Endothelial cell of umbilical vein (primary cell): ENCODE measurements at regions not wholly inside any gene's neighbourhood (a gene's known extent, or its start where the extent isn't known, plus 50 kb on each side); places are given as distances from the start of the nearest gene placed in this dataset.

Experiments used
- BruUV-seq: library from RNA; stranded (reverse); fragments of 400-500 nt; replicated peaks from 2 replicates; lab custom pipeline; 2021; lab: Mats Ljungman, UMichigan
- CTCF ChIA-PET: fragments of 300-600, 350-600 bp; sonication (Branson Sonifier 250); formaldehyde crosslinking; loops from one replicate; lab custom pipeline; 2021; ENCODE audit warnings: antibody characterized with exemption, inconsistent platforms; lab: Charles Lee
- POLR2A ChIA-PET: fragments of 300-600, 350-600 bp; sonication (Branson Sonifier 250); formaldehyde crosslinking; loops from one replicate; lab custom pipeline; 2021; ENCODE audit warnings: antibody characterized with exemption, inconsistent platforms; lab: Charles Lee
- DNase-seq: peaks from one replicate; pipeline ENCODE4 v3.0.0-alpha.2; 2011; ENCODE audit warnings: low read depth, low spot score
- FAIRE-seq: peaks from 2 replicates; lab custom pipeline; 2011; peaks lifted over from hg19 to GRCh38; lab: Jason Lieb, UNC
- H2AFZ ChIP-seq: 2 replicates; pipeline ENCODE4 v1.6.0; 2012; ENCODE audit warnings: low read depth, low read length, control low read depth, inconsistent platforms
- H3K27ac ChIP-seq: 2 replicates; pipeline ENCODE4 v1.5.1; 2011; ENCODE audit warnings: low read depth, mild to moderate bottlenecking, control low read depth, low read length, moderate library complexity; ENCODE audit not compliant: insufficient read depth
- H3K27me3 ChIP-seq, 2 experiments: 2 replicates each; pipeline versions ENCODE4 v1.6.0 to v1.6.1; 2011; ENCODE audit warnings: low read length in 2 of 2, mixed read lengths in 1 of 2; ENCODE audit not compliant: control insufficient read depth in 2 of 2, insufficient read depth in 2 of 2
- H3K36me3 ChIP-seq, 2 experiments: 2 replicates in 1 of 2; 3 replicates in 1 of 2; pipeline ENCODE4 v1.5.1; 2011; ENCODE audit warnings: low read length in 2 of 2, mild to moderate bottlenecking in 1 of 2, moderate library complexity in 1 of 2; ENCODE audit not compliant: control insufficient read depth in 2 of 2, insufficient read depth in 2 of 2; ENCODE audit errors: extremely low read depth in 1 of 2
- H3K4me1 ChIP-seq: 3 replicates; pipeline ENCODE4 v1.5.1; 2011; ENCODE audit warnings: mild to moderate bottlenecking, low read length; ENCODE audit not compliant: control insufficient read depth, insufficient read depth; ENCODE audit errors: extremely low read depth
- H3K4me2 ChIP-seq: 2 replicates; pipeline ENCODE4 v1.6.1; 2011; ENCODE audit warnings: low read length, control low read depth, mixed read lengths; ENCODE audit not compliant: insufficient read depth
- H3K4me3 ChIP-seq, 3 experiments: fragments of 200-600 bp in 1 of 3; sonication (generic), shearing (Covaris generic) in 1 of 3; replicated peaks in 1 of 3; 2 replicates each; pipeline ENCODE4 v1.5.1; 2011 to 2016; ENCODE audit warnings: control low read depth in 3 of 3, low read length in 3 of 3, mild to moderate bottlenecking in 2 of 3, inconsistent platforms in 1 of 3, low read depth in 1 of 3, moderate library complexity in 1 of 3; ENCODE audit not compliant: insufficient read depth in 1 of 3
- H3K79me2 ChIP-seq: 2 replicates; pipeline ENCODE4 v1.6.0; 2012; ENCODE audit warnings: low read length, inconsistent platforms; ENCODE audit not compliant: control insufficient read depth, insufficient read depth
- H3K9ac ChIP-seq: replicated peaks from 2 replicates; pipeline ENCODE3; 2011; ENCODE audit warnings: low read length, control low read depth; ENCODE audit not compliant: insufficient read depth; ENCODE audit errors: extremely low read depth
- H3K9me1 ChIP-seq: replicated peaks from 3 replicates; pipeline ENCODE4 v1.6.0; 2011; ENCODE audit warnings: mild to moderate bottlenecking, low read length; ENCODE audit not compliant: control insufficient read depth, insufficient read depth; ENCODE audit errors: extremely low read depth
- H3K9me3 ChIP-seq: replicated peaks from 2 replicates; pipeline ENCODE4 v1.5.1; 2012; ENCODE audit warnings: low read length, inconsistent platforms; ENCODE audit not compliant: control insufficient read depth, insufficient read depth
- H4K20me1 ChIP-seq: replicated peaks from 2 replicates; pipeline ENCODE3; 2011; ENCODE audit warnings: mild to moderate bottlenecking, low read length; ENCODE audit not compliant: control insufficient read depth, insufficient read depth; ENCODE audit errors: extremely low read depth
- CTCF ChIP-seq, 2 donors: IDR thresholded peaks; 1 replicate in 1 of 2; 2 replicates in 1 of 2; pipeline ENCODE4 v1.5.1; 2011; ENCODE audit warnings: low read length in 2 of 2, mild to moderate bottlenecking in 2 of 2, moderate library complexity in 2 of 2, control low read depth in 1 of 2, inconsistent platforms in 1 of 2, low read depth in 1 of 2; ENCODE audit not compliant: insufficient read depth in 1 of 2; ENCODE audit errors: extremely low read depth in 1 of 2
- EZH2 ChIP-seq: IDR thresholded peaks from 2 replicates; pipeline ENCODE4 v1.6.1; 2012; ENCODE audit warnings: borderline replicate concordance, low read depth, mild to moderate bottlenecking, moderate library complexity, low read length, inconsistent platforms; ENCODE audit not compliant: severe bottlenecking
- FOS ChIP-seq: IDR thresholded peaks from 2 replicates; pipeline ENCODE4 v1.6.1; 2011; ENCODE audit warnings: mild to moderate bottlenecking, low read length, moderate library complexity, borderline replicate concordance; ENCODE audit not compliant: insufficient read depth
- GATA2 ChIP-seq: IDR thresholded peaks from 2 replicates; pipeline ENCODE4 v1.7.0; 2011; ENCODE audit warnings: low read depth, mild to moderate bottlenecking, moderate library complexity, mixed read lengths, low read length; ENCODE audit not compliant: insufficient read length, insufficient read depth
- JUN ChIP-seq: IDR thresholded peaks from 2 replicates; pipeline ENCODE4 v1.6.1; 2011; ENCODE audit warnings: borderline replicate concordance, low read depth; ENCODE audit not compliant: insufficient read length, insufficient read depth
- MAX ChIP-seq: IDR thresholded peaks from 2 replicates; pipeline ENCODE4 v1.6.1; 2011; ENCODE audit not compliant: insufficient read depth, insufficient read length
- MYC ChIP-seq: IDR thresholded peaks from one replicate; pipeline ENCODE4 v1.6.1; 2011; ENCODE audit warnings: mild to moderate bottlenecking, low read depth, low read length
- POLR2A ChIP-seq: IDR thresholded peaks from 2 replicates; pipeline ENCODE4 v1.6.1; 2012; ENCODE audit warnings: low read depth, mild to moderate bottlenecking, control low read depth, low read length
- POLR2AphosphoS5 ChIP-seq: IDR thresholded peaks from 2 replicates; pipeline ENCODE4 v1.6.1; 2012; ENCODE audit warnings: low read depth, mild to moderate bottlenecking, control low read depth, low read length, moderate library complexity; ENCODE audit not compliant: insufficient read depth
- dilution Hi-C: fragments of 300-500 bp; cut with MboI; formaldehyde crosslinking; loops from one replicate; pipeline ENCODE4 v1.15.0; 2019; ENCODE audit warnings: low sequenced_read_pairs; ENCODE audit not compliant: extremely low pct_ligation_motif_present
- intact Hi-C: fragments of 100-400 bp; cut with micrococcal nuclease; formaldehyde crosslinking; loops from one replicate; pipeline ENCODE4 v1.10.0; 2022

GRCh38 chr7:19203686-19204085, 58.5 kb upstream of the FERD3L start:
- Histone ChIP-seq H3K27ac (no peak overlapping the region), H2AFZ (no peak overlapping the region), H3K36me3 (no peaks in the 10 kb centered on the region), H3K4me2 (no peak overlapping the region), H3K9ac (no peak overlapping the region), H3K4me1 (no peaks in the 10 kb centered on the region), H3K9me1 (no peaks in the 10 kb centered on the region), H3K27me3 (no peaks in the 10 kb centered on the region), H3K9me3 (no peaks in the 10 kb centered on the region), H3K4me3 (no peak overlapping the region), H3K79me2 (no peaks in the 10 kb centered on the region), H4K20me1 (no peaks in the 10 kb centered on the region)
- intact Hi-C loops = no loop called here
- ChIA-PET CTCF (interaction anchor here (0.6 kb wide), 1 partner anchor 395 kb away, joined by 3 read pairs; no protein-coding TSS in a partner anchor), POLR2A (no interaction called here)
- DNase-seq (no peak), FAIRE-seq (no peak)
- TF ChIP-seq MAX = no peak
- no peak for TF ChIP-seq CTCF (IDR thresholded peaks at IDR 0.05; ENCODE audit: extremely low read depth in 1 of 2, insufficient read depth in 1 of 2, low read depth in 1 of 2, low read length in 2 of 2)
- no TSS peak for BruUV-seq
- dilution Hi-C loops = no loop called here

- Histone ChIP-seq H3K9me1 (no peaks in the 10 kb centered on the region), H2AFZ (no peak overlapping the region), H3K79me2 (no peaks in the 10 kb centered on the region), H3K9ac (no peak overlapping the region), H3K4me2 (no peak overlapping the region), H3K4me1 (no peaks in the 10 kb centered on the region), H3K9me3 (no peaks in the 10 kb centered on the region), H3K27ac (no peak overlapping the region), H3K4me3 (no peak overlapping the region), H3K36me3 (no peaks in the 10 kb centered on the region), H3K27me3 (no peaks in the 10 kb centered on the region), H4K20me1 (no peaks in the 10 kb centered on the region)
- intact Hi-C loops = no loop called here
- dilution Hi-C loops = no loop called here
- CTCF ChIA-PET = no interaction called here
- TF ChIP-seq JUN = no peak
- TF ChIP-seq CTCF (IDR thresholded peaks at IDR 0.05; ENCODE audit: extremely low read depth in 1 of 2, insufficient read depth in 1 of 2, low read depth in 1 of 2, low read length in 2 of 2) = no peak
- TF ChIP-seq POLR2AphosphoS5 = no peak
- TF ChIP-seq GATA2 = no peak
- no peak for TF ChIP-seq EZH2
- TF ChIP-seq MAX = no peak
- no peak for TF ChIP-seq POLR2A
- no peak for TF ChIP-seq MYC
- TF ChIP-seq FOS = no peak
- FAIRE-seq = no peak
- POLR2A ChIA-PET = no interaction called here
- BruUV-seq = no TSS peak
- no peak for DNase-seq
These were observed 57.4 kb upstream of the FERD3L start for GRCh38 chr7:19202599-19202998.
